ENCODE measurements at regions not wholly inside any gene's neighbourhood (a gene's known extent, or its start where the extent isn't known, plus 50 kb on each side); places are given as distances from the start of the nearest gene placed in this dataset.

DNA sequence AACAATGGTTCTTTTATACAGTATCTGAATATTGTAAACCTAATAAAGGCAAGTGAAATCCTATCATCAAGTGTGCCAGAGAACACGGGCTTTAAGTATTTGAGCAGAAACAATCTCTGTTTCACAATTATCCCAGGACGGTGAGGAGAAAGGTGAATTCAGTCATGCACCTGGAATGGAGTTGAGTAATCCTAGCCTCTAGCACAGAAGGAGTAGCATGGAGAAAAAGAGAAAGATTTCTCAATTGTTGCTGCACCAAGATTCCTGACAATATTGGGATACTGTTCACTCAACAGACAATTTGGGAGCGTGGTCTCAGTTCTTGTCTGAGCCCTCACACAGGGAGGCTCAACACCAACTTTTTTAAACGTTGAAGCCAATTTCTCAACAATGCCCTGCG, 510.6 kb downstream of the SOX11 start:
- no peak for DNase-seq (ENCODE audit: low spot score)
- TF ChIP-seq, protein P1, sequence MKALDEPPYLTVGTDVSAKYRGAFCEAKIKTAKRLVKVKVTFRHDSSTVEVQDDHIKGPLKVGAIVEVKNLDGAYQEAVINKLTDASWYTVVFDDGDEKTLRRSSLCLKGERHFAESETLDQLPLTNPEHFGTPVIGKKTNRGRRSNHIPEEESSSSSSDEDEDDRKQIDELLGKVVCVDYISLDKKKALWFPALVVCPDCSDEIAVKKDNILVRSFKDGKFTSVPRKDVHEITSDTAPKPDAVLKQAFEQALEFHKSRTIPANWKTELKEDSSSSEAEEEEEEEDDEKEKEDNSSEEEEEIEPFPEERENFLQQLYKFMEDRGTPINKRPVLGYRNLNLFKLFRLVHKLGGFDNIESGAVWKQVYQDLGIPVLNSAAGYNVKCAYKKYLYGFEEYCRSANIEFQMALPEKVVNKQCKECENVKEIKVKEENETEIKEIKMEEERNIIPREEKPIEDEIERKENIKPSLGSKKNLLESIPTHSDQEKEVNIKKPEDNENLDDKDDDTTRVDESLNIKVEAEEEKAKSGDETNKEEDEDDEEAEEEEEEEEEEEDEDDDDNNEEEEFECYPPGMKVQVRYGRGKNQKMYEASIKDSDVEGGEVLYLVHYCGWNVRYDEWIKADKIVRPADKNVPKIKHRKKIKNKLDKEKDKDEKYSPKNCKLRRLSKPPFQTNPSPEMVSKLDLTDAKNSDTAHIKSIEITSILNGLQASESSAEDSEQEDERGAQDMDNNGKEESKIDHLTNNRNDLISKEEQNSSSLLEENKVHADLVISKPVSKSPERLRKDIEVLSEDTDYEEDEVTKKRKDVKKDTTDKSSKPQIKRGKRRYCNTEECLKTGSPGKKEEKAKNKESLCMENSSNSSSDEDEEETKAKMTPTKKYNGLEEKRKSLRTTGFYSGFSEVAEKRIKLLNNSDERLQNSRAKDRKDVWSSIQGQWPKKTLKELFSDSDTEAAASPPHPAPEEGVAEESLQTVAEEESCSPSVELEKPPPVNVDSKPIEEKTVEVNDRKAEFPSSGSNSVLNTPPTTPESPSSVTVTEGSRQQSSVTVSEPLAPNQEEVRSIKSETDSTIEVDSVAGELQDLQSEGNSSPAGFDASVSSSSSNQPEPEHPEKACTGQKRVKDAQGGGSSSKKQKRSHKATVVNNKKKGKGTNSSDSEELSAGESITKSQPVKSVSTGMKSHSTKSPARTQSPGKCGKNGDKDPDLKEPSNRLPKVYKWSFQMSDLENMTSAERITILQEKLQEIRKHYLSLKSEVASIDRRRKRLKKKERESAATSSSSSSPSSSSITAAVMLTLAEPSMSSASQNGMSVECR (CRISPR knock-in tag; IDR thresholded peaks at IDR 0.05; ENCODE audit: borderline replicate concordance): no peak
- TF ChIP-seq NFE2L1 (CRISPR knock-in tag; IDR thresholded peaks at IDR 0.05) (no peak), NR1H2 (CRISPR knock-in tag; IDR thresholded peaks at IDR 0.05) (no peak)
- peaks cover 11% of the 10 kb centered on the region; the same call in 1 of the 2 replicates for H3K27me3 Mint-ChIP-seq (ENCODE audit: low read depth)
- H3K9me3 Mint-ChIP-seq: peaks cover 82% of the 10 kb centered on the region
- no peaks in the 10 kb centered on the region for H3K4me1 Mint-ChIP-seq
- H3K4me3 Mint-ChIP-seq: no peak overlapping the region
- CTCF ChIA-PET: no interaction called here
- no peak overlapping the region for H3K27ac Mint-ChIP-seq
- no peak for ATAC-seq
- H3K36me3 Mint-ChIP-seq: peaks cover 75% of the 10 kb centered on the region
- POLR2A ChIA-PET: no interaction called here

GRCh38 chr2:6203291-6203959, 511.2 kb downstream of the SOX11 start:
- Mint-ChIP-seq H3K4me1 (no peaks in the 10 kb centered on the region), H3K27me3 (ENCODE audit: low read depth) (peaks cover 7% of the 10 kb centered on the region; the same call in 1 of the 2 replicates), H3K9me3 (peaks cover 82% of the 10 kb centered on the region), H3K36me3 (peaks cover 76% of the 10 kb centered on the region), H3K27ac (no peak overlapping the region), H3K4me3 (no peak overlapping the region)
- ChIA-PET CTCF (no interaction called here), POLR2A (no interaction called here)
- DNase-seq (ENCODE audit: low spot score): no peak
- ATAC-seq: no peak
- TF ChIP-seq, protein P1 (CRISPR knock-in tag; IDR thresholded peaks at IDR 0.05; ENCODE audit: borderline replicate concordance): no peak
- TF ChIP-seq EMX1 (CRISPR knock-in tag; IDR thresholded peaks at IDR 0.05): no peak
- no peak for TF ChIP-seq NFATC4 (CRISPR knock-in tag; IDR thresholded peaks at IDR 0.05)
- no peak for TF ChIP-seq RORB (CRISPR knock-in tag; IDR thresholded peaks at IDR 0.05)
- TF ChIP-seq ZNF121 (CRISPR knock-in tag; IDR thresholded peaks at IDR 0.05): no peak
- no peak for TF ChIP-seq SMAD3 (CRISPR knock-in tag; IDR thresholded peaks at IDR 0.05; ENCODE audit: borderline replicate concordance)
- TF ChIP-seq ZNF281 (CRISPR knock-in tag; IDR thresholded peaks at IDR 0.05): no peak
- TF ChIP-seq CBFB (CRISPR knock-in tag; IDR thresholded peaks at IDR 0.05; ENCODE audit: low read depth): no peak
- TF ChIP-seq, protein P2, sequence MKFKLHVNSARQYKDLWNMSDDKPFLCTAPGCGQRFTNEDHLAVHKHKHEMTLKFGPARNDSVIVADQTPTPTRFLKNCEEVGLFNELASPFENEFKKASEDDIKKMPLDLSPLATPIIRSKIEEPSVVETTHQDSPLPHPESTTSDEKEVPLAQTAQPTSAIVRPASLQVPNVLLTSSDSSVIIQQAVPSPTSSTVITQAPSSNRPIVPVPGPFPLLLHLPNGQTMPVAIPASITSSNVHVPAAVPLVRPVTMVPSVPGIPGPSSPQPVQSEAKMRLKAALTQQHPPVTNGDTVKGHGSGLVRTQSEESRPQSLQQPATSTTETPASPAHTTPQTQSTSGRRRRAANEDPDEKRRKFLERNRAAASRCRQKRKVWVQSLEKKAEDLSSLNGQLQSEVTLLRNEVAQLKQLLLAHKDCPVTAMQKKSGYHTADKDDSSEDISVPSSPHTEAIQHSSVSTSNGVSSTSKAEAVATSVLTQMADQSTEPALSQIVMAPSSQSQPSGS (CRISPR knock-in tag; IDR thresholded peaks at IDR 0.05; ENCODE audit: borderline replicate concordance, low read depth): no peak
- no peak for TF ChIP-seq ZNF416 (CRISPR knock-in tag; IDR thresholded peaks at IDR 0.05)
- no peak for TF ChIP-seq ZNF138 (CRISPR knock-in tag; conservative IDR thresholded peaks at IDR 0.05)
- TF ChIP-seq ZBTB21 (CRISPR knock-in tag; IDR thresholded peaks at IDR 0.05; ENCODE audit: borderline replicate concordance): no peak
- TF ChIP-seq, protein P3, sequence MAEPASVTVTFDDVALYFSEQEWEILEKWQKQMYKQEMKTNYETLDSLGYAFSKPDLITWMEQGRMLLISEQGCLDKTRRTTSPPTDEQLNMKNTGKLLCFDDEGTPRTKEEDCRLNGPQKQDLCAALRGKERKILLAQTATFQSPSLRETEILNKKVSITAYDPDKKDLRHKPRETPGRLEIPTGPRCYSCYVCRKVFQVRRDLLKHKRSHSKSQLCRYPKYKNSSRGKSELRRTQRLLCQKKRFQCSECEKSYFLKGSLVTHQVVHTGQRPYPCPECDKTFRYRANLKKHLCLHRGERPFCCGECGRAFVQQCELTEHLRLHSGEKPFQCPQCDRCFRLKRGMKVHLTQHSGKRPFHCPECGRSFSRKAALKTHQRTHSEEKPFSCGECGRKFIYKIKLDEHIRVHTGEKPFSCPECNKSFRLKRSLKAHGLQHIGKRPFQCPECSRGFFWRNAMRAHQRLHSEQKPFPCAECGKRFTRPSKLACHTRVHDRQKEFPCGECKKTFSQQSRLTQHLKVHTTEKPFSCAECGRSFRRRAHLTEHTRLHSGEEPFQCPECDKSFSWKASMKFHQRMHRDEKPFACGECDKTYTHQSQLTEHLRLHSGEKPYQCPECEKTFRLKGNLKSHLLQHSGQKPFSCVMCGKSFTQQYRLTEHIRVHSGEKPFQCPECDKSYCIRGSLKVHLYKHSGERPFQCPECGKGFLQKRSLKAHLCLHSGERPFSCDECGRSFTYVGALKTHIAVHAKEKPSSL (CRISPR knock-in tag; conservative IDR thresholded peaks at IDR 0.05): no peak
- TF ChIP-seq ZNF423 (CRISPR knock-in tag; IDR thresholded peaks at IDR 0.05): no peak
- TF ChIP-seq, protein P4, sequence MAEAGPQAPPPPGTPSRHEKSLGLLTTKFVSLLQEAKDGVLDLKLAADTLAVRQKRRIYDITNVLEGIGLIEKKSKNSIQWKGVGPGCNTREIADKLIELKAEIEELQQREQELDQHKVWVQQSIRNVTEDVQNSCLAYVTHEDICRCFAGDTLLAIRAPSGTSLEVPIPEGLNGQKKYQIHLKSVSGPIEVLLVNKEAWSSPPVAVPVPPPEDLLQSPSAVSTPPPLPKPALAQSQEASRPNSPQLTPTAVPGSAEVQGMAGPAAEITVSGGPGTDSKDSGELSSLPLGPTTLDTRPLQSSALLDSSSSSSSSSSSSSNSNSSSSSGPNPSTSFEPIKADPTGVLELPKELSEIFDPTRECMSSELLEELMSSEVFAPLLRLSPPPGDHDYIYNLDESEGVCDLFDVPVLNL (CRISPR knock-in tag; IDR thresholded peaks at IDR 0.05; ENCODE audit: borderline replicate concordance, low read depth): no peak

All from WTC11 (cell line).